Spleen (tissue), 7 donors: ENCODE measurements at regions not wholly inside any gene's neighbourhood (a gene's known extent, or its start where the extent isn't known, plus 50 kb on each side); places are given as distances from the start of the nearest gene placed in this dataset.

Experiments
- POLR2A ChIP-seq, 3 donors: fragments of 450-650 bp; IDR thresholded peaks; one replicate each; pipeline ENCODE4 v1.5.1; 2017; ENCODE audit warnings: antibody characterized with exemption in 3 of 3, mild to moderate bottlenecking in 1 of 3
- POLR2AphosphoS5 ChIP-seq, 3 donors: sonication (generic); formaldehyde crosslinking; IDR thresholded peaks; one replicate each; pipeline ENCODE4 v1.5.1; 2017; ENCODE audit warnings: antibody characterized with exemption in 3 of 3
- TF ChIP-seq, protein P1 (sequence below), 11 experiments: fragments of 200-600 bp in 7 of 11; fragments of 450-650 bp in 4 of 11; sonication (generic) in 4 of 11; IDR thresholded peaks in 8 of 11; conservative IDR thresholded peaks in 3 of 11; 1 replicate in 7 of 11; 2 replicates in 4 of 11; pipeline versions ENCODE4 v1.4.0 to v1.8.0; 2016 to 2021; ENCODE audit warnings: antibody characterized with exemption in 11 of 11, inconsistent platforms in 4 of 11, mild to moderate bottlenecking in 1 of 11
- donor health status: DM: no; HTN: no; CAD: no; lungs with moderate emphysema.
- donor health status: DM: no; HTN: no; CAD: no.
- donor health status: DM: no; HTN: no; CAD: no.

DNA sequence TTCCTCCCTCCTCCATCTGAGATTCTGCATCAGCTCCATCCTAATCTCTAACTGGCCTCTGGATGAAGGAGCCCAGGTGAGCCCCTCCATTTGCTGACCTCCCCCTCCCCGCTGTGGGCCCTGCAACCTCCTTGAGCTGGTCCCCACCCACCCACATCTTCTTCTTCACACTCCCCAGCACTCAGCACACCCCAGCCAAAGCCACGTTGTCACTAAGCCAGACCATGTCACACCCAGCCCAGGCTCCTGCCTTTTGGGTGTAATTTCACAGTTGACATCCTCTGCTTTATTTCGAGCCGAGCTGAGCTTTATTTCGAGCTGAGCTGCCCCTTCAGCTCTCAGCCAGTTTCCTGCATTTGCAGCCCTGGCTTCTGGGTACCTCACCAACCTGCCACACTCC, 282.7 kb upstream of the TNRC6C start:
- TF ChIP-seq, protein P1, sequence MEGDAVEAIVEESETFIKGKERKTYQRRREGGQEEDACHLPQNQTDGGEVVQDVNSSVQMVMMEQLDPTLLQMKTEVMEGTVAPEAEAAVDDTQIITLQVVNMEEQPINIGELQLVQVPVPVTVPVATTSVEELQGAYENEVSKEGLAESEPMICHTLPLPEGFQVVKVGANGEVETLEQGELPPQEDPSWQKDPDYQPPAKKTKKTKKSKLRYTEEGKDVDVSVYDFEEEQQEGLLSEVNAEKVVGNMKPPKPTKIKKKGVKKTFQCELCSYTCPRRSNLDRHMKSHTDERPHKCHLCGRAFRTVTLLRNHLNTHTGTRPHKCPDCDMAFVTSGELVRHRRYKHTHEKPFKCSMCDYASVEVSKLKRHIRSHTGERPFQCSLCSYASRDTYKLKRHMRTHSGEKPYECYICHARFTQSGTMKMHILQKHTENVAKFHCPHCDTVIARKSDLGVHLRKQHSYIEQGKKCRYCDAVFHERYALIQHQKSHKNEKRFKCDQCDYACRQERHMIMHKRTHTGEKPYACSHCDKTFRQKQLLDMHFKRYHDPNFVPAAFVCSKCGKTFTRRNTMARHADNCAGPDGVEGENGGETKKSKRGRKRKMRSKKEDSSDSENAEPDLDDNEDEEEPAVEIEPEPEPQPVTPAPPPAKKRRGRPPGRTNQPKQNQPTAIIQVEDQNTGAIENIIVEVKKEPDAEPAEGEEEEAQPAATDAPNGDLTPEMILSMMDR (IDR thresholded peaks at IDR 0.05 in 8 of 11, conservative IDR thresholded peaks at IDR 0.05 in 3 of 11) = no peak
- no peak for TF ChIP-seq POLR2A (IDR thresholded peaks at IDR 0.05)
- TF ChIP-seq POLR2AphosphoS5 (IDR thresholded peaks at IDR 0.05) = no peak
